M059J (cell line): ENCODE measurements at regions not wholly inside any gene's neighbourhood (a gene's known extent, or its start where the extent isn't known, plus 50 kb on each side); places are given as distances from the start of the nearest gene placed in this dataset.

Experiments used
- DNase-seq: peaks from one replicate; pipeline ENCODE4 v3.0.0-alpha.2; 2012; ENCODE audit warnings: low read depth

DNA sequence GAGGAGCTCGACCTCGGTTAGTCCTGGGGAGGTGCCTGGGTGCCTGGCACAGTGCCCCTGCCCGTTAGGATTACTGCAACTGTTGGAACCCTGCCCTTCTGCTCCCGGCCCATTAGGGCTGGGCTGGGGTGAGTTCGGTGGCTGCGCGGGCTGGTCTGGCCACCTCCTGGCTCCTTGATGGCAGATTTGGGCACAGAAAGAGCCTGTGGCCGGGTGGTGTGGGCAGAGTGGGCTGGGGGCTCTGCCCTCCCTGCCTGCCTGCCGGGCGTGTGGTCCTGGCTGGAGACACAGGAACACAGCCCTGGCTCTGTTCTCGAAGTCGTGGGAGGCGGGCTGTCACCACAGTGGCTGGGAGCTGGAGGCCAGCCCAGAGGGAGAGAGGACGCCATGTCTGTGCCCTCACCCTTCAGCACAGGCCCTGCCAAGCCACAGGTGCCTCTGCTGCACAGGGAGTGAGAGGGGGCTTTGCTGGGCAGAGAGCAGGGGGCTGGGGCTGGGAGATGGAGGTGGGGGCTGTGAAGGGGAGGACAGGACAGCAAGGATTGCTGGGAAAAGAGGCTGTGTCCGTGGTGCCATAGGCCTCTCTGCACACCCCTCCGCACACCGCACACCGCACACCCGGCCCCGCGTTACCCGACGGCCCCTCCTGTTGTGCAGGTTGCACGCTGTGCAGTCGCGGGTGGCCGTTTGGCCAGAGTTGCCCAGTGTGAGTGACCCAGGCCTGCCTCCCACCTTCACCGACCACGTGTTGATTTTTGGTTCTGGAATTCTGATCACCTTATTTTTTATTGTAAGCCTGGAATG lies 236.6 kb upstream of the GSE1 start:
- DNase-seq, result peak; percentile 35

DNA sequence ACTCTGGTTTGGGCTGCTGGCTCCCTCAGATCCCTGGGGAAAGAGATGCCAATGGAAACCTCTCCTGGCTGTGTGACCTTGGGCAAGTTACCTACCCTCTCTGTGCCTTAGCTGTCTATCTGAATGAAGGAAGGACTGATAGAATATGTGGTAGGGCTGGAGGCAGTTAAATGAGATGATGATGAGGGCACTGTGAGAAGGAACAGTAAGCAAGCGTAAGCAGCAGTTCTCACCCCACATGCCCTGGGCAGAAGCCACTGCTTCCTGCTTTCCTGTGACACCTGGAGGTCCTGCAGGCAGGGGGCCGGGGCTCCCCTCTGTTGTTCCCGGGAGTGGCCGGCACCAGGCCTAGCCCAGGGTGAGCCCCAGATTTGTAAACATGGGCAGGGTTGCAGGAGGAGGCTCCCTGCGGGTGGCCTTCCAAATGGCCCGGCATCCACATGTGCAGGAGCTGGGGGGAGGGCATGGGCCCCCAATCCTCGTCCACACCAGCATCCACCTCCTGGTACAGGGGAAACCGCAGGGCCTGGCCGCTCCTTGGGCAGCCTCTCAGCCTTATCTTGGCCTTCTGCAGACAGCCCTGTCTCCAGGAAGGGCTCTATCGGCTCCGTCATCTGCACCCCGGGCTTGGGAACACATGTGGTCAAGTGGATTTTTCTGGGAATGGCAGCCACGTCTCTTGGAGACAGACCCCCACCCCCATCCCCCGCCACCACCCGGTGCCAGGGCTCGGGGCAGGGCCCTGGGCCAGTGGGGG lies 235.6 kb upstream of the GSE1 start:
- no peak for DNase-seq

DNA sequence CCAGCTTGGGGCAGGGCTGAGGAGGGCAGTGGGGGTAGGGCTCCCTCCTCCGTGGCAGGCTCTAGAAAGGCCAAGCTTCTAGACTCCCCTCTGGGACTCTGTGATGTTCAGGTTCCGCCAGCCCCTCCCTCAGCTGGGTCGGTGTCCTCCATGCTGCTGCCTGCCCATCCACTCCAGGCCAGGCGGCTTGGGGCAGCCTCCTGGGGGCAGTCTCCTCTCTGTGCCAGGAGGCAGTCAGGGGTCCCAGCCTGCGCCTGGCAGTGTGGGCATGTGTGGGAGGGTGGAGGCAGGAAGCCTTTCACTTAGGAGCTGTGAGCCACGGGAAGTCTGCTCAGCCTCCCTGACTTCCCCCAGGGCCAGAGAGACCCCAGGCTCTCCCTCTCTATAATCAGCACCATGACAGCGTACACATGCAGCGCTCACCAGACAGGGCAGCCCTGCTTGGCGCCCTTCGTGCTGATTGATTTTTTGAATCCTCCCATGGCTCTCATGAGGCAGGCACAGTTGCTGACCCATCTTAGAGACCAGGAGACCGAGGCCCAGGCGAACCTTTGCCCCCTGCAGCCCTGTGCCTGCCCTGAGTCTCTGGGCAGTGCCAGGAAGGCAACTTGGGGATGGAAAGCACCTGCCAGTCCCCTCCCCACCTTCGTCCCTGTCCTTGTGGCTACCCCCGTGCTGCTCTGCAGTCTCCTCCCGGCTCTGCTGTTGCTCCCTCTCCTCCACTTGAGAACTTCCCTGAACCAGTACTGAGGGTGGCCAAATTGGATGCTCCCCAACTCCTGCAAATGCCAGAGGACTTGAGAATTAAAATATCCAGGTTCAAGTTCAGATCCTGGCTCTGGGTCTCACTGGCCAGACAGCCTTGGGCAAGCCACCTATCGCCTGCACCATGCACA lies 234.7 kb upstream of the GSE1 start:
- no peak for DNase-seq

DNA sequence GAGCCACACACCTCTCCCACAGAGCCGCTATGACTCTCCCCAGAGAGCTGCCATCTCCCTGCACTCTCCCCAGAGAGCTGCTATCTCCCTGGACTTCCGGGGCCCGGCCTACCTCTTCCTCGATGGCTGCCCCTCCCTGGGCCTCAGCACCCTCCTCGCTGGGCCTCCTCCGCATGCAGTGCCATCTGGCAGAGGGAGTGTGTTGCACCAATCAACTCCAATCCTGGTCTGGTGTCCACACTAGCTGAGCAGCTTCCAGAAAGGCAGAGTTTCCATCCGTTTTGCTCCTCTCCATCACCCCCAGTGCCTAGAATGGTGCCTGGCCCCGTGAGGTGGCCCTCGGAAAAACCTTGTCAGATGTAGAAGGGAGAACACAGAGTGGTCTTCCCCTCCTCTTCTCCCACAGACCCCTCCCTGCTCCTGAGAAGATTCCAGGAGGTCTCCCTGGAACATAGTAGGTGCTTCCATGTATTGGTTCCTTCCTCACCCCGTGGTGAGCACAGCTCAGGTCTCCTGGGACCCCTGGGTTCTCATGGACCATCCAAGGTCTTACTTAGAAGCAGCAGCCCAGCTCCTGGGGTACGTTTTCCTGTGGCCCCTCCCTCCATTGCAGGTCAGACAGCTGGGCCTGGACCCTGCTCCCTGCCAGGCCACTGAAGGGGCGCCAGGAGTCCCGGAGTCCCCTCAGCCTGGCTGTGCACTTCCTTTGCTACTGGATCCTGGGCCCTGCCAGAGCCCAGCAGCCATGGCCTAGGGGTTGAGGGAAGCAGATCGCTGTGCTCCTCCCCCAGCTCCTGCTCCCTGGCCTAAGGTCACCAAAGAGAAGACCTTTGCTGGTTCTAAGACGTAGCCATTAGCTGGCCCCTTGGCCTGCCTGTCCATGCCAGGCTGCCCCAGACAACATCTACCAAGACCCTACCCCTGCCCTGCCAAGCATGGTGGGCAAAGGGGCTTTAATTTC lies 233.8 kb upstream of the GSE1 start:
- no peak for DNase-seq

DNA sequence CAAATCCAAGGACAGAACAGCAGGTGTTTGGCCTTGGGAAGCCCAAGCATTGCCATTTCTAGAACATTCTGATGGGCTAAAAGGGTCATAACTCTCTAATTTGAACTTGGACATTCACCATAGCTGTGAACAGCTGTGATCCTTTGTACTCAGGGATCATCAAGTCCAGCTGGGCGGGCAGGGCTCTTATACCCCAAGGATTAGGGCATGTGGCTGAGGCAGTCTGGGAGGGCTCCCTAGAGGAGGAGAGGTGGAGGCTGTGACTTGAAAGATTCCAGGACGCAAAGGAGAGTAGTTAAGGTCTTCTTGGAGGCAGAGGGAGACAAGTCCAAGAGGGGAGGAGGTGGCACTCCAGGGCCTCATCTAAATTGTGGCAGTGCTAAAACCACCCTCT lies 233.1 kb upstream of the GSE1 start:
- DNase-seq, result no peak

DNA sequence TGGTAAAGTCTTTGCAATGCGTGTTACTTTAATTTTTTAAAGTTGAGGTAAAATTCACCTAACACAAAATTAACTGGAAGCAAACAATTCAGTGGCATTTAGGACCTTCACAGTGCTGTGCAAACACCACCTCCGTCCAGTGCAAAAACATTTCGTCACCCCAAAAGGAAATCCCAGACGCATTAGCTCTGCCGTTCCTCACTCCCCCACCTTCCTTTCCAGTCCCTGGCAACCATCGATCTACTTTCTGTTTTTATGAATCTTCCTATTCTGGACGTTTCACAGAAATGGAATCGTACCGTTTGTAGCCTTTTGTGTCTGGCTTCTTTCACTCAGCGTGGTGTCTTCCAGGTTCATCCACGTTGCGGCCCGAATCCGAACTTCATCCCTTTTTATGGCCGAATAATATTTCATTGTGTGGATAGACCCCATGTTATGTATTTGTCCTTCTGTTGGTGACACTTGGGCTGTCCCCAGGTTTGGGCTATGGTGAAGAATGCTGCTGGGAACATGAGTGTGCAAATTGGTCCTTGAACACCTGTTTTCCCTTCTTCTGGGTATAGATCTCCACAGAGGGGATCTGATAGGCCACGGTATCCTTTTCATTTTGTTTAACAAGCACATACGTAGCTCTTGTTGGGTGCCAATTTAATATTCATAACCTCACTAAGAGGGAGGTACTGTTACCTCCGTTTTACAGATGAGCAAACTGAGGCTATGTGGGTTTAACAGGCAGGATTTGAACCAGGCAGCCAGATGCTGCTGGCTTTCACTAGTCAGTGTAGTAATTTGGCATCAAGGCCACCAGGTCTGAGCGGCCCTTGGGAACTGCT lies 232.0 kb upstream of the GSE1 start:
- no peak for DNase-seq

DNA sequence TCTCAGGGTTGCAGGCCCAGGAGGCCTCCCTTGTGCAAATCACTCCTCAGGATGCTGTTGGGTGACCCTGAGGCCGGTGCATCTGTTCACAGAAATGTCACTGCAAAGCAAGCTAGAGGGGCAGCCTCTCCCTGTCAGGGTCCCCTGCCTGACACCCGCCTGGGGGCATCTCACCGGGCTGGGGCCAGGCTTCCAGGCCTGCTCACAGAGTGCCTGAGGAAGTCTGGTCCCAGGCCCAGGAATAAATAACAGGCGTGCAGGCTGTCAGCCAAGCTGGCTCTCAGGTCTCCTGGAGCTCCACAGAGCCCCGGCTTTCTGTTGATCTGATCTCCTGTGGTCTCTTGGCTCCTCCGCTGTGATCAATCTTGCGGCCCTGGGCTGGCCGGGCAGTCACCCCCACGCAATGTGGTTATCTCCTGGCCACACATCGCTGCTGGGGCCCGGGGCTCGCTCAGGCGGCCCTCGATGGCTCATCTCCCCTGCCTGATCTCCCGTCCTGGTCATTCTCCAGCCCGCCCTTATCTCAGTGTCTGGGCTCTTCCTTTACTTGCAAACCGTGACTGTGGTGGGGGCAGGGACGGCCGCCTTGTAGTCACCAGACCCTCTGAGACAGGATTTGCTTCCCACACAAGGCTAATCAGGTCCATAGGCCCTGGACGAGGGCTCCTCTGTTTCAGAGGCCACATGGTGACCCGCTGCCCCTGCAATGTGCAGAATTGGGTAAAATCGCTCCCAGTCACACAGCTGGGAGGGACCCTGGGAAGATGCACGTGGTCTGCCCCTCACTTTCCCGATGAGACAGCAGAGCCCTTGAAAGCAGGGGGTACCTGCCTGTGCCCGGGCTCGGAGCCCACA lies 231.2 kb upstream of the GSE1 start:
- DNase-seq, result no peak

DNA sequence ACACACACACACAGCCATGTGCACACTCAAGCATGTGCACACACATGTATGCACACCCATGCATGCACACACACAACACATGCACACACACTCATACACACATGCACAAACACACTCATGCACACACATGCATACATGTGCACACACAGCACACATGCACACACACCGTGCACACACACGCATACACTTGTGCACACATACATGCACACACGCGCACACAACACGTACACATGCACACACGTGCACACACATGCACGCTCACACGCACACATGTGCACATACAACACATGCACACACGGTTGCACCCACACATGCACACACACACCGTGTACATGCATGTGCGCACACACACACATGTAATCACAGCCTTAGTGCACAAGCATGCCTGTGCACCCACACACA lies 230.4 kb upstream of the GSE1 start:
- DNase-seq, result no peak

DNA sequence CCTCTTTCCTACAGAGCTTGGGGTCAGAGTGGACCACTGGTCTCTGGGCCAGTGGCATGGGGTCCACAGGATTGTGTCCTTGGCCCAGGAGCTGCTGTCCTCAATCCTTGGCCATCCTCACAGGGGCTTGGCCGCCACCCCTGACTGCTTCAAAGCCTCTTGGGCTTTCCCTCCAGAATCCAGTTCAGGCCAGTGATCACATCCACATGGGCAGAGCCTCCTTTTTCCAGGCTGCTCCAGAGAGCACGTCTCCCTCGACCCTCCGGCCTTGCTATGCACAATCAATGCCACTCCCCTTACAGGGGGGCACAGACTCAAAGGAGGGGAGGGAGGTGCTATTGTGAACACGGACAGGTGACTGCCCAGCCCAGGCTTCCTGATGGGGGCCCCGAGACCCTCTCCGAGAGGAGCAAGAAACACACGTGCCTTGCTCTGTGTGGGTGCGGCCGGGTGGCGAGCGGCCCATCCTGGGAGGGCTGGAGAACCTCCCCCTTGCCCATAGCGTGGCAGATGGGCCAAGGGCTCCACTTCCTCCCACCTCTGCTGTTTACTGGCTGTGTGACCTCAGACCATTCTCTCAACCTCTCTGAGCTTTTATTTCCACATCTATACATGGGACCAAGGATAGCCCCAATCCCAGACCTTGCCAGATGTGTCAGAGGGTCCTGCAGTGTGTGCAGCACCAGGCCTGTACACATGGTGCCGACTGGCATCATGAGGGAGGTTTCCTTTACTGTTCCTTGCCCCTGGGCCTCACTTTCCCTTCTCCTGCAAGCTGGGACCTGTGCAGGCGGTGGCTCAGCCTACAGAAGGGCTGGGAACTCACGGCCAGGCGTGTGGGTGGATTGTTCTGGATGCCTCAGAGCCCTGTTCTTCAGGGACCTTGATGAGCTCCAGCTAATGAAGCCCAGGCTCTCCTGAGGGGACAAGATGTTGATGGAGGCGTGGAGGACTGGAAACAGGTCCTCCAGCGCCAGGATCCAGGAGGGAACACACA lies 229.0 kb upstream of the GSE1 start:
- no peak for DNase-seq

DNA sequence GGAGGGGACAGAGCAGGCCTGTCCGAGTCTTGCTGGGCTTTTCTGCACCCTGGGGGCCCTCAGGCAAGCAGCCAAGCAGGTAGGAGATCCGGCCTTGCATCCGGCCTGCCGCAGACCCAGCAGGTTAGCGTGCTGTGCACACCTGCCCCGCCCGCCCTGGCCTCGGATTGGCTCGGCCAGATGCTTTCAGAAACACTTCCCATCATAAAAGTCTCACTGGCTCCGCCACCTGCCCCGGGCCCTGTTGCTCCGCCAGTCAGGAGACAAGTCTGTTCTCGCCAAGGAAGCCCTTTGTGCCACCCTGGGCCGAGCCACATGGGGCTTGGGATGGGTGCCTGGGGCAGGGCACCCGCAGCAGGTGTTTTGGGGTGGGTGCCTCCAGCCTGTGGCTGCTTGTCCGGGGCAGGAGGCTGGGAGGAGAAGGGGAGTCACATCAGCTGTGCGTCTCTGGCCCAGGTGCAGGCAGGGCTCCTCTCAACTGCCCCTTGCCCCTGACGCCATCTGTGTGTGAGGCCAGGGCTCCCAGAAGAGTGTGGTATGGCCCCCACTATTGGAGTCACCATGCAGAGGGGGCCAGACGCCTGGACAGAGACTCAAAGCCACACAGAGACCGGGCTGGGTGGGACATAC lies 228.2 kb upstream of the GSE1 start:
- no peak for DNase-seq

DNA sequence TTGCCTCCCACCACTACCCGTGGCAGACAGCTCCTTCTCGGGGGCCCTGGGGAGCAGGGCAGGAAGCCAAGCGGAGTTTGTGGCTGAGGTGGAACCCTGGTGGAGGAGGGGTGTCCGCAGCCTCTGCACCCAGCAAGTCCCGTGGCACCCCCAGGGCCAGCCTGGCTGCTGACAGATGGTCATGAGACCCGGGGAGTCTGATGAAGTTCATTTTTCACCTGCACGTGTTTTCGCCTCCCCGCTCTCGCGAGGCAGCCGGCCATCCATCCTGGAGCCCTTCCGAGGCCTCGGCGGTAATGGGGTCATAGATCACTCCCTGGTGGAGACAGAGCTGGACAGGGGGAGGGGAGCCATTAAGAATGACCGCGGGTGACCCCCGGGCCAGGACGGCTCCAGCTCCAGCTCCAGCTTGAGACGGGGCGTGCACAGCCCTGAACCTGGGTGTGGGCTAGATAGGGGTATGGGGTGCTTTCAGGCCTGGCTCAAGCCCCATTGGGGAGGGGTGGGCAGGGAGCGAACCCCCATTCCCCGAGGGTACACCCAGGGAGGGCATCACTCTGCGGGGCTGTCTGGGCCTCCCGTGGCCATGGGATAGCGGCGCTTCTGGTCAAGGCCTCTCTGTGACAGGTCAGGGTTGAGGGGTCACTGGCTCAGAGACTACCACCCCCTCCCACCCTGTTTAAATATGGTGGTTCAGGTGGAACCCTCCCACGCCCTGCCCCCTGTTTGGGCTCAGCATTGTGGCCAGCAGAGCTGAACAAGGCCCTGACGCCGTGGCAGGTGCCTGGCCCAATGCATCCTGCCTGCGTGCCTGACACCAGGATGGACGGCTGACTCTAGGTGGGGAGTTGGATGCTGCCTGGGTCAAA lies 227.4 kb upstream of the GSE1 start:
- no peak for DNase-seq

DNA sequence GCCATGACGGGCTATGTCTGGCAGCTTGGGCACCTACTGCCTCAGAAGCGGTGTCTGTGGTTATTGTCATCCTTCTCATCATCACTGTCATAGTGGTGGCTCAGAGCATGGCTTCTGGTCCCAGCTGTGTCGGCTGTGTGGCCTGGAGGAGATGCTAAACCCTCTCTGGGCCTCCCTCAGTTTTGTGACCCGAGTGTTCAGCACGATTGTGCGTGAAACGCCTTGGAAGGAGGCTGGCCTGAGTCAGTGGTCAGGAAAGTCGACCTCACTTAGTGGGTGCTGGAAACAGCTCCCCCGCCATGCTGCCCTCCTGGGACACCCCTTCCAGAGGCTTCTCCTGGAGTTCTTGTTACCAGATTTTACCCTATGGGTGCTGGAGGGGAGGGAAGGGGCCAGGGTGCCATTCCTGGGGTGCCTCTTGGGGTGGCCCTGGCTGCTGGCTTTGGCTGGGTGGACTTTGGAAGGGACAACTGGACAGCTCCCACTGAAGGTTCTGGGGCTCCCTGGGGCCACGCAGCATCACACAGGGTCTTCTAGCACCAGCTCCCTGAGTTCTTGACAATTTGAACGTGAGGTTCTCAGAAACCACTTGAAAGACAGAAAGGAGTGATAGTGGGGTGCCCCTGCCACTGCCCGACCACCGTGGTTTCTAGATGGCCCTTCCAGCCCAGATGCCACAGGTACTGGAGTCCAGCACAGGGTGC lies 226.5 kb upstream of the GSE1 start:
- DNase-seq, result no peak

DNA sequence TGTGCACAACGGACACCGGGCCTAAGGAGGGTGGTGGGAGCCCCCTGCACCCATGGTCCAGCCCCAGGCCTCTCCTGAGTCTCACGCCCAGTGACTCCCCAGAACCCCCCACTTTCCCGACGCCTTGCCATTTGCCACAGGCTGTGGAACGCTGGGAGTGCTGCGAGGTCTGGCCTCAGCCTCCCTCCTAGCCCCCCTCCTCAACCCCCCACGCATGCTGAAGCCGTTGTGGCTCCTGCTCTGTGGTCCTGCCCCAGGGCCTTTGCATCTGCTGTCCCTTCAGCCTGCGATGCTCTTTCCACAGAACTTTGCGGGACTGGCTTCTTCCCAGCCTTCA lies 226.0 kb upstream of the GSE1 start:
- DNase-seq, result no peak

DNA sequence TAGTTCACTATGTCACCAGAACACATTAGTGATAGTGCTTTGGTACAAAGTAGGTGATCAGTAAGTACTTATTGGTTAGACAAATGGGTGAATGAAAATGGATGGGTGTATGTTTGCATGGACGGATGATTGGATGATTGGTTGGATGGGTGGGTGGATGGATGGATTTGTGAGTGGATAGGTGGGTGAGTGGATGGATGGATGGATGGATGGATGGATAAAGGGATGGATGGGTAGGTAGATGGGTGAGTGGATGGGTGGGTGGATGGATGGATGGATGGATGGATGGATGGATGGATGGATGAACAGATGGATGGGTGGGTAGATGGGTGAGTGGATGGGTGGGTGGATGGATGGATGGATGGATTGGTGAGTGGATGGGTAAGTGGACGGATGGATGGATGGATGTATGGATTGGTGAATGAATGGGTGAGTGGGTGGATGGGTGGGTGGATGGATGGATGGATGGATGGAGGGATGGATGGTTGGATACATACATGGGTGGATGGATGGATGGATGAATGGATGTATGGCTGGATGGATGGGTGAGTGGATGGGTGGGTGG lies 225.3 kb upstream of the GSE1 start:
- DNase-seq, result no peak

DNA sequence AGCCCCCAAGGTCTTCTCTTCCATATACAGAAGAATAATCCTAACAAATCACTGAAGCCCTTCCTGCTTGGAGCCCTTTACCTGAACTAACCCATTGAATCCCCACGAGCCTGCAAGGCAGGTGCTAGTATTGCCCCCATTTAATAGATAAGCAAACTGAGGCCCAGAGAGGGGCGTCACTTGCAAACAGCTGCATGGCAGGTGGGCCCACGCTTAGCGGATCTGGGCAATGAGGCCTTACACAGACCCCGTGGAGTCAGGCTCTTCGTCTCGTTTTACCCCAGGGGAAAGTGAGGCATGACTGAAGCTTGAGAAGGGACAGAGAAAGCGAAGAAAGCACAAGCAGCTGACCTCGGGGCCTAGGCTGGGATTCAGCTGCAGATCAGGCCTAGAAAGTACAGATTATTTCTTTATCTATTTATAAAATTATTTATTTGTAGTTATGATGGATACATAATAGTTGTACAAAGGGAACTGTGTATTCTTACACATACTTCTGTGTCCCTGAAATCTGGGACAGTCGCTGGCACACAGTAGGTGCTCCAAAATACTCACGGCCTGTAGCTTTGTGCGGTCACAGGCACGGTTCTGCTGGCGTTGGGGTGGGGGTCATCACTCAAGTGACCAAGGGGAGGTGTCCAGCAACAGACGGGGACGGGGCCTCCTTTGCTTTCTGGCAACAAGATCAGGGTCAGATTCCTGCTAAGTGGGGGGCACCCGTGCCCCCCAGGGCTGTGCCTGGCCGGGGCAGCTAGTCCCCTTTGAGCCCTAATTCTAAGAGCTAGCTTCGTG lies 223.2 kb upstream of the GSE1 start:
- DNase-seq, result no peak
